Medulla oblongata (tissue), 1 donor: ENCODE measurements at regions not wholly inside any gene's neighbourhood (a gene's known extent, or its start where the extent isn't known, plus 50 kb on each side); places are given as distances from the start of the nearest gene placed in this dataset.
A peak's percentile ranks its signal among the peaks of the same experiment; 100 is the strongest.

Source experiments
- DNase-seq: peaks from one replicate; pipeline ENCODE4 v3.0.0-alpha.2; 2015; ENCODE audit errors: extremely low spot score

DNA sequence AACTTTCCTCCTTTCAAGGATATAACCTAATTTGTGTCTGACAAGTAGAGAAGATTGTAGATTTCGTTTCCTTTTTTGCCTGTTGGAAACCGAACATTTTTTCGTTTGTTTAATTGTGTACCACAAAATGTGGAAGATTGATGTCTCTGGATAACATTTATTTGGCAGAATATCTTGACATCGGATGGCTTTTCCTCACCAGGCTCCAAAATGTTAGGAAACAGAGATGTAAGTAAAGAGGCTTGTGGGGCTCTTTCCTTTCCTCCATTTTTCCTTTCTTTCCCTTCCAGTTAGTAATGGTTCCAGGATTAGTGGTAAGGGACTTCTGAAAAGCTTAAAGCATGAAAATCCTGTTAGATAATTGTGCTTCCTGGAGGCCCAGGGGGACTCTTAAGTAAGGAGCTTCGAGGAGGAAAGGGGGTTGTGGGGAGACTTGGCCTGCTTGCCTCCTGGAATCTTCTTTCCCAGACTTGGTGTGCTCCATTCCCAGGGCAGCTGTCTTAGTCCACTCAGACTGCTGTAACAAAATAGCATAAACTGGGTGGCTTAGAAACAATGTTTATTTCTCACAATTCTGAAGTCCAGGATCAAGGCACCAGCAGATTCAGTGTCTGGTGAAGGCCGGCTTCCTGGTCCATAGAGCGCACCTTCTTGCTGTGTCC is 243.1 kb upstream of the PWP1 start:
- DNase-seq: no peak

DNA sequence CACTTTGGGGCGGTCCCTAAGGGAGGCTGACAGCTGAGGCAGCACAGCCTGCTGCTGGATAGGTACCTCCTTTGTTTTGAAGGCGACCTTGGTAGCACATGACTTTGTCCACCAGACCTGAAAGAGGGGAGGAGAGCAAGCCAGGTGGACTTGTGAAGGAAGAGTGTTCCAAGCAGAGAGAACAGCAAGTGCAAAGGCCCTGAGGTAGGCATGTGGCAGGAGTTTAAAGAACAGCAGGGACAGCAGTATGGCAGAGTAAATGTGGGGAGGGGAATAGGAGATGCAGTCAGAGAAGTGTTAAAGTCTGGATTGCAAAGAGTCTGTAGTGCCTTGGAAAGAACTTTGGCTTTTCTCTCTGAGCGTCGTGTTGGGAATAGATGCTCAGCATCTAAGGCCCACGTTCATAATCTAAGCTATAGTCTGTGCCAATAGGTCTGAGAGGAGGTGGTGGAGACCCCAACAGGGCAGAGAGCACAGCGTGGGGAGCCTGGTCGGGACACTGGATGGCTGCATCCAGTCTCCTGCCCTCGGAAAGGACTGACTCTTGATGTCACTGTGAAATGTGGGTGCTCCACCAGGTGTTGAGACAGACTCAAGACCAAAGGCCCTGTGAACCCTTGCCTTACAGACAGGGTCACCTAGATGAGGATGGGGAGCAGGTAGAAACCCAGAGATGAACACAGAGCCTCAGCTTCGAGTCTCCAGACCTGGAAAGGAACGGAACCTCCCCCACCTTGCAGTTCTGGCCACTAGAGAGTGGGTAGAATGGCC is 242.1 kb upstream of the PWP1 start:
- DNase-seq: no peak

GRCh38 chr12:107444771-107445170 is 240.8 kb upstream of the PWP1 start:
- no peak for DNase-seq

DNA sequence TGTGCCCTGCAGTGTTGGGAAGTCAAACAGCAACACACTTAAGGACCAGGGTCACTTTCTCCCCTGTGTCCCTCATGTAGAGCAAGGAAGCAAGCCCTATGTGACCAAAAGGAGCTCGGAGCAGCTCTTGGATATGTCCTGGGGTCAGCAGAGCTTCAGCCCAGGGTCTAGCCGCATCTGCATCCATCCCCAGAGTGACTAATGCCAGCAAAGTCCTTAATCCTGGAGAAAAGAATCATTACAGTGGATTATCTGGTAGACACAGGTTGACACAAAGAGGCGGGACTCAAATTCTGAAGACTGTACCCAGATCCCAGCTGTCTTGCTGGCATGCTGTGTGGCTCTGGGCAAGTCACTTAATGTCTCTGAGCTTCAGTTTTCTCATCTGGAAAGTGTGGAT is 239.1 kb upstream of the PWP1 start:
- no peak for DNase-seq

DNA sequence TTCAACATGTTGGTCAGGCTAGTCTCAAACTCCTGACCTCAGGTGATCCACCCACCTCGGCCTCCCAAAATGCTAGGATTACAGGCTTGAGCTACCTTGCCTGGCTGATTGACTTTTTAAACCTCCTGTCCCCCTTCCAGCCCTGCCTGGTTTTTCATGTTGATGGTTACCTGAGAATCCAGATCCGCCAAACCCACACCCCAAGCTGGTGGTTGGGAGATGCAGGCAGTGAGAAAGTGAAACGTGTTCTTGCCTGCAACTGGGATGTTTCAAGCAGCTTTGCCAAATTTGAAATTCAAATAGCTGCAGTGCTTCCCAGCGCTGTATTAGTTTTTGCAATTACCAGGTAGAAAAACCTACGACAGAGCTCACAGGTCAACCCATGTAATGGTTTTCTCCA is 238.3 kb upstream of the PWP1 start:
- no peak for DNase-seq

- no peak for DNase-seq
Measured at GRCh38 chr12:107448198-107448597, 237.4 kb upstream of the PWP1 start.

- DNase-seq: no peak
Measured at GRCh38 chr12:107449891-107450290, 235.7 kb upstream of the PWP1 start.

DNA sequence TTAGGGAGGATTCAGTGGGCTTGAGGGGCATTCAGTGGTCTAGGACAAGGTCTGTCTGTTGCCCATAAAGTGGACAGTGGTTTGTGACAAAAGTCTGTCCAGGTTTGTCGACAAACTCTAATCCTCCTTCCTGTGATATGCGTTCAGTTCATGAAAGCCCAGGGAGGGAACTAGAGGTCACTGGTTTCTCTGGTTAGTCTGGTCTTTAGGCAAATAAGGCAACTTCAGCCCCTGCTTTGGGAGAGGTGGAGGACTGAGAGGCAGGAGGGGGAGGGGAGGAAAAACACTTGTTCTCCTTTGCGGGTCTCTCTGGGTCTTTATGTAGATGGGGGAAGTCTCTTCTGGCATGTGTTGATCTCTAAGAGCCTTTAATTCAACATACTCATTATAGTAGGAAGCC is 235.1 kb upstream of the PWP1 start:
- DNase-seq: no peak

- DNase-seq: no peak
Measured at GRCh38 chr12:107451246-107451645, 234.4 kb upstream of the PWP1 start.

DNA sequence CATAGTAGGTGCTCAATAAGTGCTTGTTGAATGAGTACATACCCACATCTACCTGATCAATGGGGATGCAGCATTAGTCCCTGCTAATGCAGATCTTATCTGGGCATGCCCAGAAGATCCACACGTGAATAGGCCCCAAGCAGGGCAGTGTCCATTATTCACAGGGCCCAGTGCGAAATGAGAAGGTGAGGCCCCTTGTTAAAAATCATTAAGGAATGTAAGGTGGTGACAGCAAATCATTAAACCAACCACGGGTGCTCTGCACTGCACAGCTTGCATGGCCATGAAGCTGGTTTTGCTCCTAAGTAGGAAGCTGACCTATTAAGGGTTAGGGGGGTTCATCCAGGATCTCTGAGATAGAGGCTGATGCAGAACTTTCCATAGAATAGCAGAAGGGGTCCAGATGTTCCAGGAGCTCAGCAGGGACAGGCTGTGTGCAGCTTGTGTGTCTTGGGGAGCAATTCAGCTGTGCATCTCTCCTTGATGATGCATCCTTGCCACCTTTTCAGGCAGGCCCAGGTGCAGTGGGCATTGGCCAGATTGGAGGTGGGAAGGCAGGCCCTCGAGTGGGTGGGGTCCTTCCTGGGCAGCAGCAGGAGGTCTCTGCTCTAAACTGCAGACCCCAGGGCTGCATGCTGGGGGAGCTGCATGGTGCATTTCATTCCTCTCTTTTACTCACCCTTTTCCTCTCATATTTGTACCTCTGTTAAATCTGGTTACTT is 231.3 kb upstream of the PWP1 start:
- DNase-seq: no peak

DNA sequence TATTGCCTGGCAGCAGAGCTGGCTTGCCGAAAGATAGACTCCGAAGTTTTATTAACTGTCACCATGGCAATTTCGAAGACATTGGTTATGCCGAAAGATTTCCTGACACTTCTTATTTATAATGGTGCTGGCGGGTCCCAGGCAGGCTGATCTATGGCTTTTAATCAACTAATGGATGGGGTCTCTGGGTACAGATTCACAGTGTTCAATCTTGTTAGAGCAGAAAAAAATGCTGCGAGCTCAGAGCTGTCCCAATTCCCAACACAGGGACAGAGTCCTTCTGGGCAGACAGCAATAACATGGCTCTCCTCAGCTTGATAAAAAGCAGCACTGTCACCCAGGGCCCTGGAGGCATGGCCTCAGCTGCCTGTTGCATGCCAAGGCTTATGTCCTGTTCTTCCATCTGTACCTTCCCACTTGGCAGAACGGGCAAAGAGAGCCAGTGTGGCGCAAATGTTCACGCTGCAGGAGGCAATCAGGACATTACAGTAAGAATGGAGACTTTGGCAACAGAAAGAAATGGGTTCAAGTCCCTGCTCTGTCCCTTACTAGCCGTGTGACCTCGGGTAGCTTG is 228.2 kb upstream of the PWP1 start:
- DNase-seq: no peak

DNA sequence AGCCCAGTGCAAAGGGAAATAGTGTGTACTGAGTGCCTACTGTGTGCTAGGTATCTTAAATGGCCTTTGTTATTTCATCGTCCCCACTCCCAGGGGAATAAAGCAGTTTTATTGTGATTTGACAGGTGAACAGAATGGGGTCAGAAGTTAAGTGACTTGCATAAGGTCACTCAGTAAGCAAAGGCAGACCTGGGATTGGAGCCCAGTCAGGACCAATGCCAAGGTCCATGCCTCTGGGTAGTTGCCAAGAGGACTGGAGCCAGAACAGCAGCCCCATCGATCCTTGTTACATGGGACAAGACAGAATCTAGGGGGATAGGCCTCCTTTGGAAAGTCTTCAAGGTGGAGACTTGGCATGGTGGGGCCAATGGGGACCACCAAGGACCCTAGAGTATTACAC is 227.4 kb upstream of the PWP1 start:
- no peak for DNase-seq

GRCh38 chr12:107458990-107459389 is 226.6 kb upstream of the PWP1 start:
- DNase-seq: no peak

DNA sequence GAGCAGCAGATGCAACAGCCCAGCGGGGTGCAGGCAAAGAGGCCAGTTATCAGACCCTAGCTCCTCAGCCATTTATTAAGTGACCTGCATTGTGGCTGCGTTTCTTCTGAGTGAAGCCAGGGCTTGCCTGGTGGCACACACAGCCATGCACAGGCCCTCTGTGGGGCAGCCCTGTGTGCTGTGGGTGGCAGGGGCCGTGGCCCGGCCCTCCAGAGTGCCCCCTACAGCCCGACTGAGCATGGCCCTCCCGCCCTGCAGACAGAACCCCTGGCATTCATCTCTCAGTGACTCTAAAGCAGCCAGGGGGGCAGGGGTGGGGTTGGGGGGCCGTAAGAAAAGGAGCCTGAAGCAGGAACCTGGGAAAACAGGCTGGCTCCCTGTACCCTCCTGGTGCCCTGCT is 226.0 kb upstream of the PWP1 start:
- no peak for DNase-seq

DNA sequence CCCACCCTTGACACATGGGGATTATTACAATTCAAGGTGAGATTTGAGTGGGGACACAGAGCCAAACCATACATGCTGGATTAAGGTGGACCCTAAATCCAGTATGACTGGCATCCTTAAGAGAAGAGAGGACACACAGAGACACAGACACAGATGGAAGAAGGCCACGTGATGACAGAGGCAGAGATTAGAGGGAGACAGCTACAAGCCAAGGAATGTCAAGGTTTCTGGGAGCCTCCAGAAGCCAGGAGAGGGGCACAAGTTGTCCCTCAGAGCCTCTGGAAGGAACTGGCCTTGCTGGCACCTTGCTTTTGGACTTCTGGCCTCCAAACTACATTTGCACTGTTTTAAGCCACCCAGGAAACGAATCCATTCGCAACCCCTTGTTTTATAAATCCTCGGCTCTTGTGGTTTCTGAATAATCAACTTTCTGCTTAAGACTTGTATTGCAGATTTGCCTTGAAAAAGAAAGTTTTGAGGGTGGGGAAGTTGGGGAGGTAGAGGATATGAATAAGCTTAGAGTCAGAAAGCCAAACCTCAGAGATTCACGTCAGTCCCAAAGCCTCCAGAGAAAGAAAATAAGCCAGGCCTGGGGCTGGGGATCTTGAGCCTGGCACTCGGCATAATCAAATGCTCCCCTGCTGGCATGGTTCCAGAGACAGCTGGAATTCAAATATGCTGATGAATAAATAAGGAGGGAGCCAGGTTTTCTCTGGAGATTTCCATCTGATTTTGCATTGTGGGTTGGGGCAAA is 224.2 kb upstream of the PWP1 start:
- DNase-seq: no peak

DNA sequence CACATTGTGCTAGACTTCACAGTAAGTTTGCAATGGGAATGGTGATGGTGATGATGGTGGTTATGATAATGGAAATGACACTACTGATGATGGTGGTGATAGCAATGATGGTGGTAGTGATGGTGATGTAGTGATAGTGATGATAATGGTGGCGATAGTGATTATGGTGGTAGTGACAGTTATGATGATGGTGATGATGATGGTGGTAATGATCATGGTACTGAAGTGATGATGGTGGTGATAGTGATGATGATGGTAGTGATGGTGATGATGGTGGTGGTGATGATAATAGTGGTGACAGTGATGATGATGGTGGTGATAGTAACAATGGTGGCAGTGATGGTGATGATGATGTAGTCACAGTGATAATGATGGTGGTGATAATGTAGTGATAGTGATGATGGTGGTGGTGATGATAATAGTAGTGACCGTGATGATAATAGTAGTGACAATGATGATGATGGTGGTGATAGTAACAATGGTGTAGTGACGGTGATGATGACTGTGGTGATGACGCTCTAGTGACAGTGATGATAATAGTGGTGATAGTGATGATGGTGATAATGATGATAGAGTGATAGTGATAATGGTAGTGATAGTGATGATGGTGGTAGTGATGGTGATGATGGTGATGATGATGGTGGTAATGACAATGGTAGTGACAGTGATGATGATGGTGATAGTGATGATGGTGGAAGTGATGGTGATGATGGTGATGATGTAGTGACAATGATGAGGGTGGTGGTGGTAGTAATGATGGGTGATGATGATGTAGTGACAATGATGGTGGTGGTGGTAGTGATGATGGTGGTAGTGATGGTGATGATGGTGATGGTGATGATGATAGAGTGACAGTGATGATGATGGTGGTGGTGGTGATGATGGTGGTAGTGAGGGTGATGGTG is 222.9 kb upstream of the PWP1 start:
- no peak for DNase-seq

DNA sequence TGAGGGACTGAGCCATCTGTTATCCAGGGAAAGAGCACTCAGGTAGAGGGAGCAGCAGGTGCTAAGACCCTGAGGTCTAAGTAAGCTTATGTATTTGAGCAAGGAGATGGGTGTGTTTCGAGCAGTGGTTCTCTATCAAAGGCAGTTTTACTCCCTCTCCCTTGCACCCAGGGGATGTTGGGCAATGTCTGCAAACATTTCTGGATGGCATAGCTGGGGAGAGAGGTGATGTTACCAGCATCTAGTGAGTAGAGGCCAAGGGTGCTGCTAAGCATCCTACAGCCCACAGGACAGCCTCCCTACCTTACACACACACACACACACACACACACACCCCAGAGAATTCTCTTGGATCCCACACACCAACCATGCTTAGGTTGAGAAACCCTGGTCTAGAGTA is 221.0 kb upstream of the PWP1 start:
- DNase-seq: no peak

DNA sequence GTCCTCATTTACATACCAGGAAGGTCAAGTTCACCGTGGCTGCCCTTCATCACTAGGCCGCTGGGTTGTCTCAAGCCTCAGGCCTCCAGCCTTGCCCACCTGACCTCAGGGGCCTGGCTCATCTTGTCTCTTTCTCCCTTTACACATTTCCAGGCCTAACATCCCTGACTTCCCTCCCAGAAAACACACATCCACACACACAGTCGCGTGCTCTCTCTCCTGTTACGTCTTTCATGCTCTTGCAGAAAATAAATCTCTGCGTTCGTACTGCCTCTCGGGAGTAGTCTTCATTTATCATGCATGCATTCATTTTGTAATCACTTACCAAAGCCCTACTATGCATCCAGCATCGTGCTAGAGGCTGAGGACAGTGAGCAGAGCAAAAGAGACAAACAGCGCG is 220.0 kb upstream of the PWP1 start:
- no peak for DNase-seq

- no peak for DNase-seq
Measured at GRCh38 chr12:107467716-107468115, 217.9 kb upstream of the PWP1 start.

GRCh38 chr12:107468182-107468581 is 217.4 kb upstream of the PWP1 start:
- peak; percentile 22 for DNase-seq

DNA sequence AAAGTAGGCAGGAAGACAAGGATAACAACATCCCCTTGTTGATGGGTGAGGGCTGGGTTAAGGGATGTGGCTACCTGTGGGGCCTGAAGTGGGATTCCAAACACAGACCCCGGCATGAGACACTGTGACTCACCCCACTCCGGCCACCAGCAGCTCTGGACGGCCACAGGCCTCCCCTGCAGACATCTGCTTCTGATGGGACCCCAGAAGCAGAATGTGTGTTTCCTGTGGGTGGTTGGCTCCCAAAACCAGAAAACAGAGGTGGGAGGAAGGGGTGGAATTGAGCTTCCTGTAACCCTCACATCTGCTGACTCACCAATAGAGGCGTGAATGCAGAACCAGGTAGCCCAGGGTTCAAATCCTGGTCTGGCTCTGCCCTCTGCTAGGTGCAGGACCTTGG is 216.6 kb upstream of the PWP1 start:
- DNase-seq: no peak
